Nephron progenitor cell (in vitro differentiated cells): ENCODE measurements at regions not wholly inside any gene's neighbourhood (a gene's known extent, or its start where the extent isn't known, plus 50 kb on each side); places are given as distances from the start of the nearest gene placed in this dataset.
A peak's percentile ranks its signal among the peaks of the same experiment; 100 is the strongest.
"Not testable (repeated sequence)": the region's sequence is repeated elsewhere in the genome, so short reads cannot be mapped to it uniquely, and the experiment has no call there.

Experiments used
- DNase-seq: peaks from one replicate; pipeline ENCODE4 v3.0.0; 2021
- H3K27ac Mint-ChIP-seq: 2 replicates; pipeline ENCODE4 v1.8.0; 2021; ENCODE audit warnings: mild to moderate bottlenecking, moderate library complexity, mixed read lengths
- H3K27me3 Mint-ChIP-seq: 2 replicates; pipeline ENCODE4 v1.8.0; 2021; ENCODE audit warnings: mild to moderate bottlenecking, low read depth, mixed read lengths; ENCODE audit not compliant: poor library complexity
- H3K36me3 Mint-ChIP-seq: 2 replicates; pipeline ENCODE4 v1.8.0; 2021; ENCODE audit warnings: low read depth, mixed read lengths
- H3K4me1 Mint-ChIP-seq: 2 replicates; pipeline ENCODE4 v1.8.0; 2021; ENCODE audit warnings: mixed read lengths
- H3K4me3 Mint-ChIP-seq: 2 replicates; pipeline ENCODE4 v1.8.0; 2021; ENCODE audit warnings: mild to moderate bottlenecking, moderate library complexity, mixed read lengths
- H3K9me3 Mint-ChIP-seq: 2 replicates; pipeline ENCODE4 v1.8.0; 2021; ENCODE audit warnings: mild to moderate bottlenecking, moderate library complexity, mixed read lengths
- CTCF ChIP-seq: fragments of 200-600 bp; sonication (generic); IDR thresholded peaks from 2 replicates; pipeline ENCODE4 v1.5.0; 2021; ENCODE audit warnings: antibody characterized with exemption

GRCh38 chr5:67873935-67874334 is 341.6 kb upstream of the PIK3R1 start:
- no peak overlapping the region for H3K27ac Mint-ChIP-seq
- TF ChIP-seq CTCF, result no peak

GRCh38 chr5:67870662-67871061 is 344.9 kb upstream of the PIK3R1 start:
- Mint-ChIP-seq H3K4me3 (no peak overlapping the region), H3K27me3 (no peaks in the 10 kb centered on the region), H3K9me3 (peaks cover 27% of the 10 kb centered on the region), H3K27ac (no peak overlapping the region), H3K4me1 (no peaks in the 10 kb centered on the region), H3K36me3 (peaks cover 6% of the 10 kb centered on the region)
- TF ChIP-seq CTCF, result no peak
- no peak for DNase-seq

More at GRCh38 chr5:67873935-67874334, 341.6 kb upstream of the PIK3R1 start:
- no peak for DNase-seq
- Mint-ChIP-seq H3K9me3 (peaks cover 11% of the 10 kb centered on the region), H3K4me1 (peaks cover 2% of the 10 kb centered on the region), H3K4me3 (no peak overlapping the region), H3K27me3 (no peaks in the 10 kb centered on the region), H3K36me3 (peaks cover 5% of the 10 kb centered on the region)

DNA sequence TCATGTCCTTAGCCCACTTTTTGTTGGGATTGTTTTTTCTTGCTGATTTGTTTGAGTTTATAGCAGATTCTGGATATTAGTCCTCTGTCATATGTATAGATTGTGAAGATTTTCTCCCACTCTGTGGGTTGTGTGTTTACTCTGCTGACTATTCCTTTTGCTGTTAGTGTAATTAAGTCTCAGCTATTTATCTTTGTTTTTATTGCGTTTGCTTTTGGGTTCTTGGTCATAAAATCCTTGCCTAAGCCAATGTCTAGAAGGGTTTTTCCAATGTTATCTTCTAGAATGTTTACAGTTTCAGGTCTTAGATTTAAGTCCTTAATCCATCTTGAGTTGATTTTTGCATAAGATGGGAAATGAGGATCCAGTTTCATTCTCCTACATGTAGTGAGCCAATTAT is 351.2 kb upstream of the PIK3R1 start:
- not testable (repeated sequence) for H3K27me3 Mint-ChIP-seq, DNase-seq, H3K4me3 Mint-ChIP-seq, H3K4me1 Mint-ChIP-seq
- Mint-ChIP-seq H3K36me3 (peaks cover 17% of the 10 kb centered on the region), H3K27ac (peak overlapping the region; percentile 27), H3K9me3 (peaks cover 51% of the 10 kb centered on the region)

DNA sequence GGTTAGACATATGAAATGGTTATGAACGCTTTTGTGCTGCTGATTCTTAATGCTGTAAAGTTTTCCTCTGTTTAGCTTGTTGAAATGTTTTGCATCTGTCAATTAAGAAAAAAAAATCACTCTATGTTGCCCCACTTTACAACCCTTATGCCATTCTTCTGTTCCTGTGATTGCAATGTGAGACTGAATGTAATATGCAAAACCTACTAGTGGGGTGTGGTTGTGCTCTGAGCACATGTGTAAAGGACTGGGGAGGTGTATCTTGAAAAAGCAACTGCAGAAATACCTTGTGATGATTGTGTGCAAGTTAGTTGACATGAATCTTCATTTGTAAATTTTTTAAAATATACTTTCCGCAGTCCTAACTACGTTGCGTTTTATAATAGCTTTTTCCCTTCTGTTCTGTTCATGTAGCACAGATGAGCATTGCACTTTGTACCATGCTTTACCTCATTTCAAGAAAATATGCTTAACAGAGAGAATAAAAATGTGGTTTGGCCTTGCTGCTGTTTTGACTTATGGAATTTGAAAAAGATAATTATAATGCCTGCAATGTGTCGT is 357.0 kb upstream of the PIK3R1 start:
- H3K4me1 Mint-ChIP-seq, result peaks cover 18% of the 10 kb centered on the region
- peaks cover 10% of the 10 kb centered on the region for H3K9me3 Mint-ChIP-seq
- no peak overlapping the region for H3K4me3 Mint-ChIP-seq
- no peaks in the 10 kb centered on the region for H3K27me3 Mint-ChIP-seq
- no peak for DNase-seq
- H3K27ac Mint-ChIP-seq, result no peak overlapping the region
- H3K36me3 Mint-ChIP-seq, result no peaks in the 10 kb centered on the region
- TF ChIP-seq CTCF, result no peak

GRCh38 chr5:67857502-67857901 is 358.1 kb upstream of the PIK3R1 start:
- H3K36me3 Mint-ChIP-seq, result peaks cover 5% of the 10 kb centered on the region
- H3K27ac Mint-ChIP-seq, result no peak overlapping the region
- no peak overlapping the region for H3K4me3 Mint-ChIP-seq
- no peak for TF ChIP-seq CTCF
- DNase-seq, result no peak
- peaks cover 18% of the 10 kb centered on the region for H3K4me1 Mint-ChIP-seq
- no peaks in the 10 kb centered on the region for H3K27me3 Mint-ChIP-seq
- H3K9me3 Mint-ChIP-seq, result peaks cover 14% of the 10 kb centered on the region

- Mint-ChIP-seq H3K4me1 (peaks cover 18% of the 10 kb centered on the region), H3K27ac (no peak overlapping the region), H3K4me3 (no peak overlapping the region), H3K36me3 (peaks cover 5% of the 10 kb centered on the region), H3K9me3 (peaks cover 11% of the 10 kb centered on the region), H3K27me3 (no peaks in the 10 kb centered on the region)
- DNase-seq, result no peak
- TF ChIP-seq CTCF, result no peak
These were observed 360.0 kb upstream of the PIK3R1 start for GRCh38 chr5:67855523-67855922.

DNA sequence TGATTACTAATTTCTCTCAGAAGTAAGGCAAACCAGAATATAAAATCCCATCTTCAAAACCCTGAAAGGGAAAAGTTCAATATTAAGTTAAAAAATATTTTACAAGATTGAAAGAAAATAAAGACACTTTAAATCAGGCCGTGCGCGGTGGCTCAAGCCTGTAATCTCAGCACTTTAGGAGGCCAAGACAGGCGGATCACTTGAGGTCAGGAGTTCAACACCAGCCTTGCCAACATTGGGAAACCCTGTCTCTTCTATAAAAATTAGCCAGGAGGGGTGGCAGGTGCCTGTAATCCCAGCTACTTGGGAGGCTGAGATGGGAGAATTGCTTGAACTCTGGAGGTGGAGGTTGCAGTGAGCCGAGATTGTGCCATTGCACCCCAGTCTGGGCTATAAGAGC is 364.6 kb upstream of the PIK3R1 start:
- not testable (repeated sequence) for DNase-seq, H3K27ac Mint-ChIP-seq, H3K4me3 Mint-ChIP-seq, H3K27me3 Mint-ChIP-seq, H3K36me3 Mint-ChIP-seq
- Mint-ChIP-seq H3K4me1 (peaks cover 11% of the 10 kb centered on the region), H3K9me3 (peaks cover 11% of the 10 kb centered on the region)
